ENCODE measurements at regions not wholly inside any gene's neighbourhood (a gene's known extent, or its start where the extent isn't known, plus 50 kb on each side); places are given as distances from the start of the nearest gene placed in this dataset.
"Not testable (repeated sequence)": the region's sequence is repeated elsewhere in the genome, so short reads cannot be mapped to it uniquely, and the experiment has no call there.

GRCh38 chr18:41121116-41121826 is 833.8 kb upstream of the PIK3C3 start:
- DNase-seq = no peak

- DNase-seq = no peak
These were observed 836.0 kb upstream of the PIK3C3 start for GRCh38 chr18:41119031-41119430.

- DNase-seq = no peak
These were observed 841.0 kb upstream of the PIK3C3 start for GRCh38 chr18:41113885-41114482.

DNA sequence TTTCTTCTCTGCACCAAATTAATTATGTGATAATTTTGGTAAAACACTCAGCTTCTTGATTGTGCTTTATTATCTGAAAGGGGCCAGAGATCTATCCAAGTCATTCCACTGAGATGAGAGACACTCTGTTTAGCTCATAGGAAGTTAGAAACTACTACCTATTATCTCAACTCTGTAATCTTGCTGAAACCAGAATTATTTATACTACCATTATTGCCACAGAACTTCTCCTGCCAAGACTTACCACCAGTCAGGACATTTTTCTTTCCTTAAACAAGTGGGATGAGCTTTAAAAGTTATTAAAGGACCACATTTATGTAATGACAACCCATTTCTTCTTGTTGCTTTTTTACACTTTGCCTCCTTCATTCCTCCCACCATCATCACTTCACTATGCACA is 855.6 kb upstream of the PIK3C3 start:
- DNase-seq = no peak

GRCh38 chr18:41096504-41096903 is 858.5 kb upstream of the PIK3C3 start:
- no peak for DNase-seq

GRCh38 chr18:41077076-41077475 is 878.0 kb upstream of the PIK3C3 start:
- DNase-seq = no peak

DNA sequence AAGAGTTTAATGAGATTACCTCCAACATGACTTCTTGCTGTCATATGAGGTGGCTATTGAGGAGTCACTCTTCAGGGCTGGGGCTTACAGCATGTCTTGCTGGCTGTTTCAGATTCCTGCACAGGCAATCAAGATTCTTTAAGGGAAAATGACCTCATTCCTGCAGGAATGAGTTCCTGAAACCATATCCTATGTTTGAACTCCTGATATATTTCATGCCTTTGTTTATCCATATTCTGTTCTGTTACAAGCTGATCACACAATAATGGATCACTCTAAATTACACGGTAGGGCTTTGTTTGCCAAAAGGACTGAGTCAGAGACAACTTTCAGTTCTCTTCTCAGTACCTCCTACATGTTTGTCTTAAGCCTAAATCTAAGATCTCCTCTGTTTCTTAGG is 879.8 kb upstream of the PIK3C3 start:
- no peak for DNase-seq

GRCh38 chr18:41073372-41073954 is 881.6 kb upstream of the PIK3C3 start:
- DNase-seq = no peak

DNA sequence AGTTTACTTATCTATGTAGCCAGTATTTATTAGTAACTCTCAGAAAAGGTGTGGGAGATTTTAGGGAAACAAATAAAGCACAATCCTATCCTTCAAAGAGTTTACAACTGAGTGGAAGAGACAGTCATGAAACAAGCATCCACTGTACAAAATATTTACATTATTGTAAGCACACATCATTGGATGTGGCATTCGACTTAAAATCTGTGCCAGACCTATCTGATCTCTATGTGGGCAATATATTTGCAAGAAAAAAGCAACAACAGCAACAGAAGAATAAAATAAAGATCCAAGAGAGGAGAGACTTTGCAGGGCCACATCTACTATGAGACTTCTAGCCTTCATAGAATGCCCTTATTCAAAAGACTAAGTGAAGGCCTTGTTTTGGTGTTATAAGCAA is 882.1 kb upstream of the PIK3C3 start:
- no peak for DNase-seq

DNA sequence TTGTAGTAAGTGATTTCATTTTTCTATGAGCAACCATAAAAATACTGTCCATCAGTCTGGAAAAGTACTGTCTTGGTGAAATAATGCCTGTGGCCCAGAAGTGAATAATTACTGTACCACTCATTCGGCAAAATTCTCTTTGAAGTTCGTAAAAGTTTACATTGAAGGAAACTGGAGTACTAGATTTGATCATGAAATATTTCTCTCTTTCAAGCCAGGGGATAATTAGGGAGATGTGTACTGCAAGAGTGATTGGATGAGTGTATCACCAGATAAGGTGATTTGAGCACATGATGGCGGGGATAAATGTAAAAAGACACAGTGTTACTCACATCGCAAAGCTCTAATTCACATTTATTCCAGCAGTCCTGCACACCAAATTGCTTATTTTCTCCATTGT is 883.2 kb upstream of the PIK3C3 start:
- no peak for DNase-seq

DNA sequence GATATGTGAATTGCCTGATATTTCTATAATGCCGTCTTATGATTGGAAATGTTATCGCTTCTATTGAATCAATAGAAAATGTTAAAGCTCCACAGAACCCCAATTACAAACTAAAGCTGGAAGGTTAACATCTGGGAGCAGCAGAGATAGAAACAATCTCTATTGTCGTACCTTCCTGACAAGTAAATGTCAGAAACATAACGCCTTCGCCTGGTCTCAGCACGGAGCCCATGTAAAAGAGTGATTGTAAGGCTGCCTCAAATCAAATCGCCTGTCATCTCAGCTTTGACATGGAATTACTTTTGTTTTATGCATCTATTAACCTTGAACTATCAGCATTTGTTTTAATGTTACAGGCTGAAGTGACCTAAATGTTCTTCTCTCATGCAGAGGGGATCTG is 885.9 kb upstream of the PIK3C3 start:
- no peak for DNase-seq

DNA sequence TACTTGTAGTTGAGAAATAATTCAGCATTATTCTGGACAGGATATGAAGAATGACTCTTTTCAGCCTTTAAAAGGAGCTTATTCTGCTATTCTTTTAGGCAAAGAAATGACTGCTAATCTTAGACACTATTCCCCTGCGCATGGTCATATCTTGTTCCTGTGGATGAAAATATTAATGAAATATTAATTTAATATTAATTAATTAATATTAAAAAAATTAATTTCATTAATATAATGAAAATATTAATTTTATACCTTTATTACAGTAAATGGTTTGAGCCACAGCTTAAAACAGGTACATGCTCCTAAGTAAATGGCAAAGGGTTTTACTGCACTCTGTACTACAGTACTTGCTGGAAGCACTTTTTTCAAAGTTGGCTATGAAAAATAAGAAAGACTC is 890.1 kb upstream of the PIK3C3 start:
- no peak for DNase-seq

DNA sequence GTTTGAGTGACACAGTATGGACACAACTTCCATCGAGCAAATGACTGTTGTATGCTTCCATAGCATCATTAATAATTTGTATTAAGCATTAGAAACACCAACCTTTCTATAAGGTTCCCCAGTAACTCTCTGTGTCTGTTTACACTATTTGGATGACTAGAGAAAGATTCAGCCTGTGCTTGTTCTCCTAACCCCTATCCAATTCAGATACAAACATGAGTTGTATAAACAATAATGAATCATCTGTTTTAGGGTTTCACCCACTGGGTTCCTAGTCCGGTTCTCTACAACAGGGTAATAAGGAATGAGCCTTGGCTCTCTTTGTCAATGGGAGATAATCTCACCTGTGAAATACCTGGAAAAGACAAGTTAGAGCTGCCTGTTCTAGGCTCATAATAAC is 894.1 kb upstream of the PIK3C3 start:
- DNase-seq = no peak

DNA sequence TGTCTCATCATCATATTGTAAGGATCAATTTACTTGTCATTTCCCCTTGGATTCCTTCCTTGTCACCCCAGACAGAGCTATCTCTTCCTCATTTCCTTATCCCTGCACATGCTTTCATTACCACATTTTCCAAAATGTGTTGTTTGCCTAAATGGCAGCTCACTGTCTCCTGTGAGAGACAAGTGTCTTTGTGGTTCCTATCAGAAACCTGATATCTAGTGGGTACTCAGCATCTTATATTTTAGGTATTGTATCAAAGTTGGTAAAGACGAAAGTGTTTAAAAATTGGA is 896.0 kb upstream of the PIK3C3 start:
- no peak for DNase-seq

DNA sequence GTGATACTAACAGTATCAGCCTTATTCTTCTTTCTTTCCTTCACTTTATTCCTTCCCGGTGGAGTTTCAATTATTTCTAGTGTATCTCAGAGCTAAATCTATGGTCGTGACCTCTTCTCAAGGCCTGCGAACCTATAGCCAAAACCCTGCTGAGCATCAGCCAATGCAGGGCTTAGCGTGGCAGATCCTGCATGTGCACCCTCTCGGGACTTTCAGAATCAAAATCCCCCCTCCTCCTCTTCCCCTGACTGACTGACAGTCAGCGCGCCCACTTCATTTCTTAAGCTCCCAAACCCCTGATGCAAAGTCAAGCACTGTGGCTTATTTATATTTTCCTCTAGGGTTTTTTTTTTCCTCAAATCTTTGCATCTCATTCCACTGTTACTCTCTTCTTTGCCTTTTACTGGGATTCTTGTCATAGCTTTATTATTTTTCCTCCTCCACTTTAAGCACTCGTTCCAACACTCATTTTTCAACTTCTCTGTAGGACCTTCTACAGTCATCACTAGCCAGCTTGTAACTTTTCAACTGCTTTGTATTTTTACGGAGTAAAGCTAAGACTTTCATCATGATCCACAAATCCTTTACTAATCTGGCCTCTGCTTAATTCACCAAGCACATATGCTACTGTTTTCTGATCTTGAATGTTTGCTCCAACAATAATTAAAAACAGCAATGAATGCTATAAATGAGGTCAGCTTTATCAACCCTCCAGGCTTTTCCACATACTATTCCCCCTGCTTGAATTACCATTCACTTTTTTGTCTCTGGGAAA is 896.5 kb upstream of the PIK3C3 start:
- DNase-seq = no peak

GRCh38 chr18:41052625-41053024 is 902.4 kb upstream of the PIK3C3 start:
- DNase-seq = no peak

DNA sequence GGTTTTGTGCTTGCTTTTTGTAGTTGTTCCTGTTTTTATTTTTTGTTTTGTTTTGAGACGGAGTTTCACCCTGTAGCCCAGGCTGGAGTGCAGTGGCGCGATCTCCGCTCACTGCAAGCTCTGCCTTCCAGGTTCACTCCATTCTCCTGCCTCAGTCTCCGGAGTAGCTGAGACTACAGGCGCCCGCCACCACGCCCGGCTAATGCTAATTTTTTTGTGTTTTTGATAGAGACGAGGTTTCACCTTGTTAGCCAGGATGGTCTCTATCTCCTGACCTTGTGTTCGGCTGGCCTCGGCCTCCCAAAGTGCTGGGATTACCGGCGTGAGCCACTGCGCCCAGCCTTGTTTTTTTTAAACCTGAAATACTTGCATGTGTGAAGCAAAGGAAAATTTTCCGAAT is 908.8 kb upstream of the PIK3C3 start:
- not testable (repeated sequence) for DNase-seq

GRCh38 chr18:41043876-41044275 is 911.2 kb upstream of the PIK3C3 start:
- DNase-seq = no peak

DNA sequence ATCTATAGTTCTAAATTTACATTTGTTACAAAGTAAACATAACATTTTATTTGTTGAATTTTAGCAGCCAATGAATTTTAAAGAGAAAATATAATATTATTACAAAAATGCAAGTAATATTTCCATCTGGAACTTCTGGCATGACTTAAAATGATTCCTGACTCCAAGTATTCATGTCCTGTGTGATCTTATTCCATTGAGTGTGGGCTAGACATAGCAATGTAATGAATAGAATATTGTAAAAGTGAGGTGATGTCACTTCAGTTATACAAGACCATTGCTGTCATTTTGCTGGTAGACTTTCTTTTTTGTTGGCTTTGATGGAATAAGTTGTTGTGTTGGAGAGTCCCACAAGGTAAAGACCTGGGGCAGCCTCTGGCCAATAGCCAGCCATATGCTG is 912.2 kb upstream of the PIK3C3 start:
- DNase-seq = no peak

DNA sequence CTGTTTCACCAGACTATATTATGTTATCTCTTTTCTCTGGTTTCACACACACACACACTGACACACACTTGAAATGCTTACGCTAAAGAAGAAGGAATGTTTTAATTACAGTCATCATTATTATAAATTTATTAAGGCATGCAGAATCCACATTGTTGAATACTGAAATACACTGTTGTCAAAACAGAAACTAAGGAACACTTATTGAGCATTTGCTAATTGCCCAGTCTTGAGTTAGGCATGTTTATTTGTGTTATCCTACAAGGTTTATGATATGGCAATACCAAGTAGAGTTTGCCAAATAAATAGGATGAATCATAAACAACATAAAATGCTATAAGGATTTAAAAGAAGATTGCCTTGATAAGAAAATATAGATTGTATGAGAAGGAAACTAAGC is 917.0 kb upstream of the PIK3C3 start:
- no peak for DNase-seq

DNA sequence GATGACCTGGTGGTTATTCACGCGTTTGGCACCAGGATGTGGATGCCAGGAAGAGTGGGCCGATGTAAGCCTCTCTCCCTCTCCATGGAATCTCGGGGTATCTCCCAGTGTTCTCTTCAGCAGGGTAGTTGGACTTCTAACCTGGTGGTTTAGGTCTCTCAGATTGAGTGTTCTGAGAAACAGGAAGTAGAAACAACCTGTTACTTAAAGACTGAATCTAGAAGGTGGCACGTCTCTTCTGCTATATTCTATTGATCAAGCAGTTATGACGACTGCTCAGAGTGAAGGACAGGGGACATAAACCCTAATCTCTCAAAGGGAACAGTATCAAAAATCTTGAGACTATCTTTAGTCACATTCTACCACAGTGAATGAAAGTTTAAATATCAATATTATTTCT is 918.7 kb upstream of the PIK3C3 start:
- no peak for DNase-seq

GRCh38 chr18:41034413-41034812 is 920.6 kb upstream of the PIK3C3 start:
- DNase-seq = no peak

DNA sequence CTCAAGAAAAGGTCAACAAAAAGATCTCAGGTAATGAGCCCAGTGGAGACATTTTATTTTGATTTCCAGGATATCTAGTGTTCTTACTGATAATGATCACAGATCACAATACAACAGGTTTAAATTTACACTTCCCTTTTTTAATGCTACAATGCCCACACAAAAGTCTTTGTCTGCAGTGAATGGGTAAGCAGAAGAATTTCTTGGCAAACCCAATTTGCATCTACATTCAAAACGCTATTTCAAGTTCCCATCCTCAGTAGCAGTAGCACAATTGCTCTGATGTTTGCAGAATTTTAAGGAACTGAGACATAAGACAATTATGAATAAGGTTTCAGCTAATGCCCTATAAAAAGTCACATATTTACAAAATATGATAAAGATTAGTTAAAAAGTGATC is 929.4 kb upstream of the PIK3C3 start:
- DNase-seq = no peak

GRCh38 chr18:41024792-41025191 is 930.2 kb upstream of the PIK3C3 start:
- no peak for DNase-seq

All from NCI-H1694 (cell line).